ENCODE measurements at regions not wholly inside any gene's neighbourhood (a gene's known extent, or its start where the extent isn't known, plus 50 kb on each side); places are given as distances from the start of the nearest gene placed in this dataset.
"Not testable (repeated sequence)": the region's sequence is repeated elsewhere in the genome, so short reads cannot be mapped to it uniquely, and the experiment has no call there.

DNA sequence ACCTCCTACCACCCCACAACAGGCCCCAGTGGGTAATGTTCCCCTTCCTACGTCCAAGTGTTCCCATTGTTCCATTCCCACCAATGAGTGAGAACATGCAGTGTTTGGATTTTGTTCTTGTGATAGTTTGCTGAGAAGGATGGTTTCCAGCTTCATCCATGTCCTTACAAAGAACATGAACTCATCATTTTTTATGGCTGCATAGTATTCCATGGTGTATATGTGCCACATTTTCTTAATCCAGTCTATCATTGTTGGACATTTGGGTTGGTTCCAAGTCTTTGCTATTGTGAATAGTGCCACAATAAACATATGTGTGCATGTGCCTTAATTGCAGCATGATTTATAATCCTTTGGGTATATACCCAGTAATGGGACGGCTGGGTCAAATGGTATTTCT, 81.6 kb downstream of the P2RY10 start:
- H3K9me3 ChIP-seq; DNase-seq; intact Hi-C loops (cut with DNase I); H3K27me3 ChIP-seq; H3K4me3 ChIP-seq; H3K36me3 ChIP-seq; H3K27ac ChIP-seq; ATAC-seq; H3K4me1 ChIP-seq: not testable (repeated sequence)

DNA sequence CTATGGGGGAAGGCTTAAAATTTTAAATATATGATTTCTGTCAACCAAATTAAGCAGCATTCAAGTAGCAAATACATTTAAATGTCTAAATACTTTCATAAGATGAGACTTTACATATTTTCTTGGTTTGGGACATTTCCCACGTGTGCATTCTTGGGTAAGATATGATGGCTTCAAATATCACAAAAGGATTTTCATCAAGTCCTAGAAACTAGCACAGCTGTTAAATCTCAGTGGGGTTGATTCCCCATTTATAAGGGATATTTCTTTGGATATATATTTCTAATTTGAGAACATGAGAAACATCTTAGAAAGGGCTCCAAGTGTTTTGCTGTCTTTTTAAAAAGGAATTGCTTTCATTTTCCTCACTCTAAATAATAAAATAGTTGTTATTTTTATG, 90.2 kb downstream of the P2RY10 start:
- Histone ChIP-seq H3K36me3 (no peaks in the 10 kb centered on the region), H3K4me3 (no peak overlapping the region), H3K27ac (no peak overlapping the region), H3K9me3 (no peaks in the 10 kb centered on the region), H3K27me3 (no peaks in the 10 kb centered on the region), H3K4me1 (no peaks in the 10 kb centered on the region)
- ATAC-seq (no peak), DNase-seq (no peak)
- TF ChIP-seq, protein P1, sequence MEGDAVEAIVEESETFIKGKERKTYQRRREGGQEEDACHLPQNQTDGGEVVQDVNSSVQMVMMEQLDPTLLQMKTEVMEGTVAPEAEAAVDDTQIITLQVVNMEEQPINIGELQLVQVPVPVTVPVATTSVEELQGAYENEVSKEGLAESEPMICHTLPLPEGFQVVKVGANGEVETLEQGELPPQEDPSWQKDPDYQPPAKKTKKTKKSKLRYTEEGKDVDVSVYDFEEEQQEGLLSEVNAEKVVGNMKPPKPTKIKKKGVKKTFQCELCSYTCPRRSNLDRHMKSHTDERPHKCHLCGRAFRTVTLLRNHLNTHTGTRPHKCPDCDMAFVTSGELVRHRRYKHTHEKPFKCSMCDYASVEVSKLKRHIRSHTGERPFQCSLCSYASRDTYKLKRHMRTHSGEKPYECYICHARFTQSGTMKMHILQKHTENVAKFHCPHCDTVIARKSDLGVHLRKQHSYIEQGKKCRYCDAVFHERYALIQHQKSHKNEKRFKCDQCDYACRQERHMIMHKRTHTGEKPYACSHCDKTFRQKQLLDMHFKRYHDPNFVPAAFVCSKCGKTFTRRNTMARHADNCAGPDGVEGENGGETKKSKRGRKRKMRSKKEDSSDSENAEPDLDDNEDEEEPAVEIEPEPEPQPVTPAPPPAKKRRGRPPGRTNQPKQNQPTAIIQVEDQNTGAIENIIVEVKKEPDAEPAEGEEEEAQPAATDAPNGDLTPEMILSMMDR (IDR thresholded peaks at IDR 0.05): no peak
- intact Hi-C loops (cut with DNase I): no loop called here

DNA sequence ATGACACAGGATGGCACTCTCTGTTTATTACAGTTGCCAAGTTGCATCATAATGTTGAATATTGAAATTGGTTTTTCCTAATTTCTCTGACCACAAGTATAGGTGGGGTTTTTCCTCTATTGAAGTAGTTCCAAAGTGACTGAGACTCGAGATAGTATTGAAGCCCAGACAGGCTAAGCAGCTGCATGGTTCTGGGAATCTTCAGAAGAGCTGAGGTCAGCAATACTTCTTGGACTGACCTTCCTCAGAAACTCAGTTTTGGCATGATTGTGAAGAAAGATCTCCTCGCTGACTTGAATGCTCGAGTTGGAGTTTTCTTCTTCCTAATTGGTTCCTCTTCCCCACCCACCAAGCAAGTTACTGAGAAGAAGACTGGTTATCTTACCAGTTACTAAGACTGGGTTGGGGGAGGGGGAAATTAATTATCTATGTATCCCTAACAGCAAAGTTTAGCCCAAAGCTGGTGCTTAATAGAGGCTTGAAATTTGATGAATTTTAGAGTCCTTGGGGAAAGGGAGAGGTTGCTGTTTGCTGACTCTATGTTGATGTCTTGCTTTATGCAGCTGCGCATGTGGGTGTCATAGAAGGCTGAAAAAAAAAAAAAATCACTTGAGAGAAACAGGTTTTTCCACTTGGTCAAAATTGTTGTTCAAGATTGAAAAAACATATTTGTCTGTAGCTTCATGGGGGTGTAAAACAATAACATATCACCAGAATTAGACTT, 91.1 kb downstream of the P2RY10 start:
- DNase-seq (no peak), ATAC-seq (no peak)
- H3K9me3 ChIP-seq: no peaks in the 10 kb centered on the region
- no peaks in the 10 kb centered on the region for H3K4me1 ChIP-seq
- H3K27ac ChIP-seq: no peak overlapping the region
- no peaks in the 10 kb centered on the region for H3K27me3 ChIP-seq
- intact Hi-C loops (cut with DNase I): no loop called here
- no peak overlapping the region for H3K4me3 ChIP-seq
- TF ChIP-seq, protein P1 (IDR thresholded peaks at IDR 0.05): no peak
- H3K36me3 ChIP-seq: no peaks in the 10 kb centered on the region

DNA sequence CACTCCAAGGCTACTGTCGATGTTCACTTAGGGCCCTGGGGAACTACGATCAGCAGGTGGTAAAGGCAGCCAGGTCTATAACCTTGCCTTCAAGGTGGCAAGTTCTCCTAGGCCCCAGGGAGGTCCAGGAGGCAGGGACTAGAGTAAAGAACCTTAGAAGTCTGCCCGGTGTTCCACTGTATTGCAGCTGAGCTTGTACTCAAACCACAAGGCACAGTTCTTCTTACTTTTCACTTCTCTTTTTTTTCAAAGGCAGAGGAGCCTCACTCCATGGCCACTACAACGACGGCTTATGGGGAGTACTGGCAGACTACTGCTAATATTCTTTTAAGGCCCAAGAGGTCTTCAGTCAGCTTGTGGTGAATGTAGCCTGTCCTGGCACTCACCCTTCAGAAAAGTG, 78.8 kb upstream of the GPR174 start:
- no peak for DNase-seq
- Histone ChIP-seq H3K4me1 (no peaks in the 10 kb centered on the region), H3K9me3 (no peaks in the 10 kb centered on the region), H3K4me3 (no peak overlapping the region), H3K27ac (no peak overlapping the region), H3K27me3 (no peaks in the 10 kb centered on the region), H3K36me3 (no peaks in the 10 kb centered on the region)
- TF ChIP-seq, protein P1 (IDR thresholded peaks at IDR 0.05): no peak
- intact Hi-C loops (cut with DNase I): no loop called here
- peak; percentile 25 for ATAC-seq

DNA sequence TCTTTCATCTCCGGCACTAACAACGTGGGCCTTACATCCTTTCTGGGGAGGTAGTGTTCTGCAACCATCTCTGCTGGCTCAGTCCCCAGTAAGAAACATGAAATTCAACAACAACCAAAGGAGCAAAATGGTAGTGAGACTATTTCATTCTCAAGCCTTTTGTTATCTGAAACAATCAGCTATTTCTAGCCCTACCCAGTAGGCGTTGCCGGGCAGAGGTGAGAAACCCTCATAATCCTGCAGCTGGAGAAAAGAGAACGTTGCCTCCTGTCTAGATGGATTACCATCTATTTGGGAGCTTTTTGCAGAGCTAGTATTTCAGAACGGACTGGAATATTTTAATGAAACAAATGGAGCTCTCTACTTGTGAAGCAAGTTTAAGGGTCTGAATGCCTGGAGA, 66.4 kb upstream of the GPR174 start:
- no peaks in the 10 kb centered on the region for H3K36me3 ChIP-seq
- no peak overlapping the region for H3K4me3 ChIP-seq
- ATAC-seq: no peak
- TF ChIP-seq, protein P1 (IDR thresholded peaks at IDR 0.05): no peak
- intact Hi-C loops (cut with DNase I): no loop called here
- no peak overlapping the region for H3K27ac ChIP-seq
- no peaks in the 10 kb centered on the region for H3K4me1 ChIP-seq
- DNase-seq: no peak
- no peaks in the 10 kb centered on the region for H3K9me3 ChIP-seq
- no peaks in the 10 kb centered on the region for H3K27me3 ChIP-seq

DNA sequence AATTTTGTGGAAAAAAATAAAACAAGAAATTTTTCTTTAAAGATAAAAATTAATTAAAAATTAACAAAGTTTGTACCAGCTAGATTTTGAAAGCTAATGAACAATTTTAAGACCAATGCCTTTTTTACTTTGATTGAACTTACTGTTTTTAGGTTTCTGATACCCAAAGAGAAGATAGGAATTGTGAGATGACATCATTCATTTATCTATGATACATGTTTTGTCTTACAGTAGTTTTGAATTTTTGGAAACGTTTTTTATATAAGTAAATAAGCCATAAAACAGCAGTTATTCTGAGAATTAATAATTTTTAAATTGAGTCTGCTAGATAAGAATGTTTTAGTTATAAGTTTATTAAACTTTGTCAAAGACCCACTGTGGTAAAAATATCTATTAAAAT, 65.0 kb upstream of the GPR174 start:
- TF ChIP-seq, protein P1 (IDR thresholded peaks at IDR 0.05): no peak
- no peak overlapping the region for H3K27ac ChIP-seq
- no peak overlapping the region for H3K4me3 ChIP-seq
- intact Hi-C loops (cut with DNase I): no loop called here
- no peaks in the 10 kb centered on the region for H3K4me1 ChIP-seq
- no peaks in the 10 kb centered on the region for H3K9me3 ChIP-seq
- no peak for DNase-seq
- H3K36me3 ChIP-seq: no peaks in the 10 kb centered on the region
- ATAC-seq: no peak
- H3K27me3 ChIP-seq: no peaks in the 10 kb centered on the region
